HTR-8/SVneo (cell line): ENCODE measurements at regions not wholly inside any gene's neighbourhood (a gene's known extent, or its start where the extent isn't known, plus 50 kb on each side); places are given as distances from the start of the nearest gene placed in this dataset.

ENCODE experiments used
- DNase-seq: peaks from one replicate; pipeline ENCODE4 v3.0.0; 2011; ENCODE audit warnings: low spot score, mixed read lengths; ENCODE audit not compliant: insufficient read length
- FAIRE-seq: peaks from 2 replicates; lab custom pipeline; 2011; peaks lifted over from hg19 to GRCh38; lab: Jason Lieb, UNC

DNA sequence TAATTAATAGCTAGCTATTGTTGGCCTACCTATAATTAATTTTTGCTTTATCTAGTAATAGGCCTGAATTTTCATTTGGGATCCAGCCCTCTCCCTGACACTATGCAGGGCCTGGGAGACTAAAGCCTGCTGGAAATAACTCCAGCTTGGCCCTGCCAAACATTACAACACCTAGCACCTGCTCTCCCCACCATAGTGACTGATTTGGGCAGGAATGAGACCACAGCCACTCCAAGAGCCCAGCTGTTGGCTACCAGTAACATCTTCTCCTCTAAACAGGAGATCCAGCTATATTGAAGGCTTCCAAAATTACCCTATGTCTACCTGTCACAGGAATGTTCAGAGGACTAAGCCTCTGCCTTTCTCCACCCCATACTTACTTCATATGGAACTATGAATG is 225.1 kb downstream of the IDS start:
- DNase-seq (no peak), FAIRE-seq (no peak)

DNA sequence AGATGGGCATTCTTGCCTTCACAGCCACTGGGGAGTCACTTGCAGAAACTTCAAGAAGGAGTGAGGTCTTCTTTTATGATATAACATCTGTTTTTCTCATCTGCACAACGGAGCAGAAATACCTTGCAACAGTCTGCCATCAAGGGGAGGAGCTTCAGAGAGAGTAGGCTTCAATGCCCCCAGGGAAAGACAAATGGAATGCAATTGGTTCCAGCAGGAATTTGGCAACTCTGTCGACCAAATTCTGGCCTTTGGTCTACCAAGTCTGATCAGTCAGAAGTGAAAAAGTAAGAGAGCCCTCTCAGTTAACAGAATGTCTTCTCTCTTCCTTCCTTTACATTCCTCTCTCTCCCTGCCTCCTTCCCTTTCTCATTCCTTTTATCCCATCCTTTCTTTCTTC is 229.3 kb downstream of the IDS start:
- FAIRE-seq (no peak), DNase-seq (no peak)

GRCh38 chrX:149274516-149275105 is 230.5 kb downstream of the IDS start:
- no peak for FAIRE-seq
- no peak for DNase-seq

- no peak for FAIRE-seq
- DNase-seq: no peak
These were observed 232.2 kb downstream of the IDS start for GRCh38 chrX:149272690-149273463.

DNA sequence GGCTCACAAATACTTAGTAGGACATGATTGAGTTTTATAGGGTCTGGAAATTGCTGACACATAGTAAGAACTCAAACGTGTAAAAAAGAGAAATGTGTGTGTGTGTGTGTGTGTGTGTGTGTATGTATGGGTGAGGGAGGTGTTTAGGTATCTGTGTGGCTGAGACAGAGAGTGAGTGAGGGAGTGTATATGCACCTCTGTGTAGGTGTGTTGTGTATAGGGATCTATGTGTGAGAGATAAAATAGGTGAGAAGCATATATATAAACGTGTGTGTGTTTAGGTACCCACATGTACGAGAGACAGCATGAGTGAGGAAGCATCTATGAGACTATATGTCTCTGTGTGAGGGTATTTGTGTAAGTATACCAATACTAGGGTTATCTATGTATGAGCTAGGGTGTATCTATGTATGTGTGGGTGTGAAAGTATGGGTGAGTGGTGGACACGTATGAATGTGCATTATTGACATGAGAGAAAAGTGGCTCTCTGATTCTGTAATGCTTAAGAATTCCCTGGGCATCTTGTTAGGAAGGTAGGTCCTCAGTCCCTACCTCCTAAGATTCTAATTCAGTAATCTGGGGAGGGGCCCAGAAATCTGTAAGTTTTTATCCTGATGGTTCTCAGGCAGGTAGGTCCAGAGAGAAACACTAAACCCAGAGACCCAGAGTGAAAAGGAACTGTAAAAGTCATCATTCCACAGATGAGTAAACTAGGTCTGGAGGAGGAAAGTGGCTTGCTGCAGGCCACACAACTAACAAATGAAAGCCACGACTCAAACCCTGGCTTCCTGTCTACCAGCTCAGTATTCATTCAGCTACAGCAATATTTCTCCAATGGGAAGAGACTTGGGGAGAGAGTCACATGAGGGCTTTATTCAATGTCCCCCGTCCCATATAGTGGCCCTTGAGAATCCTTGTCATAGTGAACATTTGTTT is 237.0 kb downstream of the IDS start:
- DNase-seq: no peak
- FAIRE-seq: no peak

- no peak for DNase-seq
- FAIRE-seq: no peak
These were observed 243.0 kb downstream of the IDS start for GRCh38 chrX:149262086-149262485.

- FAIRE-seq (no peak), DNase-seq (no peak)
These were observed 245.9 kb downstream of the IDS start for GRCh38 chrX:149259241-149259640.

DNA sequence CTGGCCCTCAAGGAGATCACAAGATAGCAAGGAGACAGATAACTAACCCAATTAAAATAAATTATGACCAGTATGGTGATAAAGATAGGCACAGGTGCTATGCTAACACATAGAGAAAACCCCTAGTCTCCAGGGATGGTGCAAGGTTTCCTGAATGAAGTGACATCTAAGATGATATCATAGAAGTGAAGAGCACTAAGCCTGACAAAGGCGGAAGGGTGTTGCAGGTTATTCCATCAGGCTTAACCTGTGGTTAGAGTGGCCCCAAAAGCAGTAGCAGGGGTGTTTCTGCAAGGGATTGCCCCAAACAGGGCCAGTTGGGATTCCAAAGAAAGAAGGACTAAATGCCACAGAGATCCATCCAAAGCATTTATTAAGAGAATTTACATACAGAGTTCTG is 249.2 kb downstream of the IDS start:
- FAIRE-seq: no peak

DNA sequence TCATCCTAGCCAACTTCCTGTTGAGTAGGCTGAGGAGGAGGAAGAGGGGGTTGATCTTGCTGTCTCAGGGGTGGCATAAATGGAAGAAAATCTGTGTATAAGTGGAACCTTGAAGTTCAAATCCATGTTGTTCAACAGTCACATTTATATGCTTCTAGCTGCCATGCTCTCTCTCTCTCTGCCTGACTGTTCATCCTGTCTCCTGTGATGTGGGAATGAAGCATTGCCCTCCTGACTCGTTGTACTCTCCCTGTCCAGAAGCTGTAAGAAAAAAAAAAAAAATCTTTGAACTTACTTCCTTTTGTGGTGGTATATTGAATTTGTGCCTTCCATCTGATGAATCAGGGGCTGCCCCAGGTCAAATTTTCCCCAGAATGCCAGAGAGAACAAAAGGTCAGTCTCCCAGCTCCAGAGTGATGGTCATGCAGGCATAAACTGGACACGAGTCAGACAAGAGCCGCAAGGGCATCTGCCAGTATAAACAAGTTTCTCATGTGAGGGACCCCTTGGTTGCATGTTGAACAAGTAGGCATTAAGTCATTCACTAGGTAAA is 257.0 kb downstream of the IDS start:
- FAIRE-seq (no peak), DNase-seq (no peak)

More for the DNA sequence above, 249.2 kb downstream of the IDS start:
- DNase-seq: no peak

DNA sequence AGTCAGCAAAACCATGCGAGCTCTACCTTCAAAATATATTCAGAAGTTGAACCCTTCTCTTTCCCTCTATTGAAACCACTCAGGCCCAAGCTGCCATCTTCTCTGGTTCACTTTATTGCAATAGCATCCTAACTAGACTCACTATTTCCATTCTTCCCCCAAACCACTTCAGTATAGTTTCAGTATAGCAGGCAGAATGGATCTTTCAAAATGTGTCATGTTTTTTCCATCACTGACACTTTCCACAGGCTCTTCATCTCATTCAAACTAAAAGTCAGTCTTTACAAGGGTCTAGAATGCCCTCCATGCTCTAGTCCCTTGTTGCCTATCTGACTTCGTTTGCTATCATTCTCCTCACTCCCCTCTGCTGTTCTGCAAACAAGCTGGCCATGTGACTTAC is 274.4 kb downstream of the IDS start:
- DNase-seq: no peak
- no peak for FAIRE-seq

DNA sequence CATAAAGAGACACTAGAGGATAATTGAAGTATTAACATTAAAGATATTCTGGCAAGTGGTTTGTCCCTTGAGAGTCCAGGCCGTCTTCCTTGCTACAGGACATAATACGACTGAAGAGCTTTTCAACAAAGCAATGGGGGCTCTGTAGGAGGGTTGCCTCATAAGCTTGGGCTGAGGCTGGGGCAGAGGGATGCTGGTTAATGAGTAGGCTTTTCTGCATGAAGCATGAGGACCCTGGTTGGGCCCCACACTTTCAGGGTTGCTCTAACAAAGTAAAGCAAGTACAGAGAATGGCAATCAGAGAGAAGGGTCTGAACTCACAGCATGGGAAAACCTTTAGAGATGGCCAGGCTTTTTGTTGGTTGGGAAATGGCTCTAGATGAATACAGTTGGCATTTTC is 281.3 kb downstream of the IDS start:
- no peak for FAIRE-seq
- no peak for DNase-seq

DNA sequence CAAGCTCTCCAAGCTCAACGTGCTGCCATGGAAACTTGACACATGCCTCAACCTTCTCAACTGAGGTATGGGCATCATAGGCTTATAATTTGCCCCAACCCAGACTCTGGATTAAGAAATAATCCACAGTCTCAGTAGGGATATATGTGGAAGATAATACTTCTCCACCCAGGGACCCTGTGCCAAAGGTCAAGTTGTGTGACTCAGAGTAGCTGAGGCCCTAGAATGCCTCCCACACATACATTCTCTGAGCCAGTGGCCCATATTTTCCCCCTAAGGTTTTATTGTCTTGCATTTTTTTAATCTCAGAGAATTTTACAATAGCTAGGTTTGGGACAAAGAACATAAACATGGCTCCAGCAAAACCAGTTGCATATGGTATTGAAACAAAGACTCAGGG is 283.1 kb downstream of the IDS start:
- DNase-seq (no peak), FAIRE-seq (no peak)

- no peak for DNase-seq
- FAIRE-seq: no peak
These were observed 283.9 kb downstream of the IDS start for GRCh38 chrX:149221230-149221629.

DNA sequence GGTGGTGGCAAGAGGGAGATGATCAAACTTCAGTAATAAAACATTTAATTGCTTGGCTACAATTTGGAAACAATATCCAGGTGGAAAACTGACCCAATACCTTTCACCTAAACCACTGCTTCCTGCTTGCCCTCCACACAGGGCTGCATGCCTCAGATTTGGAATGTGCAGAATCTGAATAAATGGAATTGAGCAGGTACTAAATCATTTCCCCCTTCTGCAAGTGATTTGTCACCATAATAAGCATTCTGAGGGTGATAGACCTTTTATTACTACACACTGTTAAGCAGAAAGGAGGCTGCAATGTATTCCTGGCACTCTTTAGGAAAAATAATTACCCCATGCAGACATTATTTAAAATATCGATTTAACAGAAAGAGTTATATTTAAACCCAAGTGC is 291.8 kb downstream of the IDS start:
- no peak for FAIRE-seq
- no peak for DNase-seq

DNA sequence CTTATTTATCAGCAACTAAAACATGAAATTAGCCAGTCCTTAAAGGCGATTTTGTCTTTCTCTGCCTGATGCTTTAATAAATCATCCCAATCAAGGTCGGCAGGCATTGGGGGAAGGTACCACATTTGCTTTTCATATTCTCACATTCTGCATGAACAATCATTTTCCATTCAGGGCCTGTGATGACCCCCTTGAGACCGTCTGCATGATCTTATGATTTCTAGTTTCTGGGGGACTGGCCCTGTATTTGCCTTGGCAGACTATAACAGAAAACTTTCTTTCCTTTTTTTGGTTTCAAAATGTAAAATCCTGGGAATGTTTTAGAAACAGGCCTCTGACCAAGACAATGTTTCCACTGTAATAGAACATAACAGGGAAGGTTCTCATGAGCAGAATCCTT is 296.8 kb downstream of the IDS start:
- no peak for DNase-seq
- no peak for FAIRE-seq

- FAIRE-seq: no peak
- DNase-seq: no peak
These were observed 297.6 kb downstream of the IDS start for GRCh38 chrX:149207518-149207917.

DNA sequence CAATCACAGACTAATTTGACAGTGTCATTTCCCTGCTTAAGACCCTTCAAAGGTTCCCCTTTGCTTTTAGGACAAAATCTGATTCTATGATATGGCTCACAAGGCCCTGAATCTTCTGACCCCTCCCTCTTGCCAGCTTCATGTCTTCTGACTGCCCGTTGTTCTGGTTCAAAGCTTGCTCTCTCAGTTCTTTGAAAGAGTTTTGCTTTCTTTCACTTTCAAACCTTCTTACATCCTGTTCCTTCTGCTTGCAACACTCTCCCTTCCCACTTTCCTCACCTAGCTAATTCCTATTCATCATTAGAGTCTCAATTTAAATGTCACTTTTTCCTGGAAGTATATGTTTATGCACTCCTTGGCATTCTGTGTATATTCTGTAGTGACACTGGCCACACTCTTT is 299.2 kb downstream of the IDS start:
- DNase-seq (no peak), FAIRE-seq (no peak)

DNA sequence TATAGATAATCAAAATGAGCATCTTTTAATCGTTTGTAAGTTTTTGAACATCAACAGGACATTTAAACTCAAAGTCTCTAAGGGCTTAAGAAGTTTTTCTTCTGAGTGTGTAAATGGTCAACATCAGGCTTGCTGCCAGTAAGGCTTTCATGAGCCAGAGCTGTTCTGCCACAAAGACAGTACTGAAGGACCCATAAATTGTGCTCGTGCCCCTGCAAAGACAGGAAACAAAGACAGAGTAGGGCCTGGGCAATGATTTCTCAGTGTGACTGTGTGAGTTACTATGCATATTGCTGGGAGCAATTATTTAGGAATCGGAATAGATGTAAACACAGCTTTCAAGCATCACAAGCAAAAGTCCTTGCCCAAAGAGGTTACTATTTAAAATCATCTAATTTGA is 300.0 kb downstream of the IDS start:
- no peak for DNase-seq
- FAIRE-seq: no peak

- FAIRE-seq: no peak
These were observed 305.4 kb downstream of the IDS start for GRCh38 chrX:149199734-149200133.

DNA sequence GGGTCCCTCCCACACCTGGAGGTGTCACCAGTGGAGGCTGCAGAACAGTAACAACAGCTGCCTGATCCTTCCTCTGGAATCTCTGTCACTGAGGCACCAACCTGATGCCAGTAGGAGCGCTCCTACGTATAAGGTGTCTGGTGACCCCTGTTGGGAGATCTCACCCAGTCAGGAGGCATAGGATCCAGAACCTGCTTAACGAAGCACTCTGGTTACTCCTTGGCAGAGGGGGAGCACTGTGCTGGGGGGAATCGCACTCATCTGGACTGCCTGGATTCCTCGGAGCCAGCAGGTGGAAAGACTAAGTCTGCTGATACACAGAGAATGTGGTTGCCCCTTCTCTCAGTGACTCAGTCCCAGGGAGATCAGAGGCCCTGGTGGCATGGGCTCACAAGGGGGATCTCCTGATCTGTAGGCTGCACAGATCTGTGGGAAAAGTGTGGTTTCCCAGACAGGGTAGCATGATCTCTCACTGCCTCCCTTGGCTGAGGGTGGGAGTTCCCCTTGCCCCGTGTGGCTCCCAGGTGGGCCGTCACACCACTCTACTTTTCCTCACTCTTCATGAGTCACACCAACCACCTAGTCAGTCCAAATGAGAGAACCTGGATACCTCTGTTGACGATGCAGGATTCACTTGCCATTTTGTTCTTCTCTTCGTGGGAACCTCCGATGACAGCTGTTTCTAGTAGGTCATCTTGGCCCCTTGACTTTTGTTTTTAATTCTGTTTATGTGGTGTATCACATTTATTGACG is 305.9 kb downstream of the IDS start:
- no peak for DNase-seq
- no peak for FAIRE-seq

More at GRCh38 chrX:149199734-149200133, 305.4 kb downstream of the IDS start:
- DNase-seq: no peak
